Posterior cingulate gyrus (tissue), 11 donors: ENCODE measurements at regions not wholly inside any gene's neighbourhood (a gene's known extent, or its start where the extent isn't known, plus 50 kb on each side); places are given as distances from the start of the nearest gene placed in this dataset.
"Not testable (repeated sequence)": the region's sequence is repeated elsewhere in the genome, so short reads cannot be mapped to it uniquely, and the experiment has no call there.

ENCODE experiments used
- DNase-seq, 10 donors: peaks; one replicate each; pipeline versions ENCODE4 v3.0.0 to v3.0.0-alpha.2; 2020 to 2021; ENCODE audit warnings: mixed read lengths in 3 of 10
- intact Hi-C: fragments of 100-400 bp; cut with DNase I; formaldehyde crosslinking; loops from one replicate; pipeline ENCODE4 v1.15.1; 2023

- no peak for DNase-seq
- intact Hi-C loops = loop anchor here (1.0 kb wide), 1 partner anchor 25 kb away; no protein-coding TSS in a partner anchor
Observed at GRCh38 chr2:7847321-7847720, 834.5 kb upstream of the ID2 start.

GRCh38 chr2:7849027-7849426, 832.8 kb upstream of the ID2 start:
- intact Hi-C loops = no loop called here
- no peak for DNase-seq

GRCh38 chr2:7849531-7849930, 832.3 kb upstream of the ID2 start:
- intact Hi-C loops = no loop called here
- peak in 1 of 10 donors; percentile 69 for DNase-seq

GRCh38 chr2:7852546-7852945, 829.3 kb upstream of the ID2 start:
- DNase-seq = no peak

GRCh38 chr2:7857904-7858303, 824.0 kb upstream of the ID2 start:
- DNase-seq = no peak
- intact Hi-C loops = no loop called here

More at GRCh38 chr2:7852546-7852945, 829.3 kb upstream of the ID2 start:
- intact Hi-C loops = no loop called here

- DNase-seq = no peak
- intact Hi-C loops = no loop called here
Observed at GRCh38 chr2:7858624-7859023, 823.2 kb upstream of the ID2 start.

- no peak for DNase-seq
- intact Hi-C loops = no loop called here
Observed at GRCh38 chr2:7860693-7861092, 821.2 kb upstream of the ID2 start.

- DNase-seq = no peak
- intact Hi-C loops = no loop called here
Observed at GRCh38 chr2:7861910-7862702, 819.8 kb upstream of the ID2 start.

GRCh38 chr2:7866104-7866503, 815.8 kb upstream of the ID2 start:
- DNase-seq = no peak
- intact Hi-C loops = no loop called here

GRCh38 chr2:7866825-7867224, 815.0 kb upstream of the ID2 start:
- intact Hi-C loops = no loop called here
- no peak for DNase-seq

GRCh38 chr2:7867867-7868266, 814.0 kb upstream of the ID2 start:
- intact Hi-C loops = no loop called here

GRCh38 chr2:7868836-7869235, 813.0 kb upstream of the ID2 start:
- intact Hi-C loops = no loop called here
- DNase-seq = no peak

More at GRCh38 chr2:7867867-7868266, 814.0 kb upstream of the ID2 start:
- DNase-seq = no peak

GRCh38 chr2:7876445-7876844, 805.4 kb upstream of the ID2 start:
- intact Hi-C loops, DNase-seq: not testable (repeated sequence)

GRCh38 chr2:7878266-7878665, 803.6 kb upstream of the ID2 start:
- DNase-seq, intact Hi-C loops: not testable (repeated sequence)

GRCh38 chr2:7878786-7879482, 802.9 kb upstream of the ID2 start:
- DNase-seq = no peak
- intact Hi-C loops = no loop called here

- DNase-seq = no peak
- intact Hi-C loops = no loop called here
Observed at GRCh38 chr2:7879483-7879835, 802.4 kb upstream of the ID2 start.

- intact Hi-C loops = no loop called here
- no peak for DNase-seq
Observed at GRCh38 chr2:7880126-7880525, 801.7 kb upstream of the ID2 start.

- intact Hi-C loops = no loop called here
- DNase-seq = no peak
Observed at GRCh38 chr2:7880566-7880965, 801.3 kb upstream of the ID2 start.

GRCh38 chr2:7881063-7881462, 800.8 kb upstream of the ID2 start:
- DNase-seq = no peak
- intact Hi-C loops = no loop called here

GRCh38 chr2:7881466-7881865, 800.4 kb upstream of the ID2 start:
- intact Hi-C loops = no loop called here

GRCh38 chr2:7882296-7882695, 799.6 kb upstream of the ID2 start:
- no peak for DNase-seq
- intact Hi-C loops = no loop called here

More at GRCh38 chr2:7881466-7881865, 800.4 kb upstream of the ID2 start:
- DNase-seq = no peak

- intact Hi-C loops = no loop called here
- DNase-seq = no peak
Observed at GRCh38 chr2:7884338-7884737, 797.5 kb upstream of the ID2 start.
